Tibial nerve (tissue), 4 donors: ENCODE measurements at regions not wholly inside any gene's neighbourhood (a gene's known extent, or its start where the extent isn't known, plus 50 kb on each side); places are given as distances from the start of the nearest gene placed in this dataset.

Source experiments
- DNase-seq, 2 donors: peaks; one replicate each; pipeline ENCODE4 v3.0.0-alpha.2; 2019; ENCODE audit warnings: low spot score in 2 of 2
- H3K27ac ChIP-seq, 4 donors: fragments of 200-600 bp; sonication (generic) in 3 of 4; one replicate each; pipeline ENCODE4 v1.5.1; 2017 to 2019; ENCODE audit warnings: mild to moderate bottlenecking in 1 of 4
- H3K27me3 ChIP-seq, 2 donors: fragments of 200-600 bp; sonication (generic) in 1 of 2; one replicate each; pipeline versions ENCODE4 v1.5.1 to v1.6.0; 2017 to 2019
- H3K36me3 ChIP-seq, 3 donors: fragments of 200-600 bp; sonication (generic); one replicate each; pipeline ENCODE4 v1.5.1; 2018 to 2019
- H3K4me1 ChIP-seq, 4 donors: fragments of 200-600 bp; sonication (generic) in 3 of 4; one replicate each; pipeline ENCODE4 v1.5.1; 2017 to 2019
- H3K4me3 ChIP-seq, 4 donors: fragments of 200-600 bp; sonication (generic) in 3 of 4; one replicate each; pipeline ENCODE4 v1.5.1; 2017 to 2019; ENCODE audit warnings: mild to moderate bottlenecking in 1 of 4, moderate library complexity in 1 of 4
- H3K9me3 ChIP-seq, 4 donors: fragments of 200-600 bp; sonication (generic) in 3 of 4; one replicate each; pipeline ENCODE4 v1.5.1; 2017 to 2019
- CTCF ChIP-seq, 5 experiments: fragments of 200-600 bp in 3 of 5; fragments of 450-650 bp in 2 of 5; sonication (generic) in 3 of 5; IDR thresholded peaks; one replicate each; pipeline ENCODE4 v1.5.1; 2016 to 2019; ENCODE audit warnings: antibody characterized with exemption in 5 of 5, mild to moderate bottlenecking in 3 of 5, moderate library complexity in 2 of 5
- EP300 ChIP-seq, 2 donors: sonication (generic); formaldehyde crosslinking; IDR thresholded peaks; one replicate each; pipeline ENCODE4 v1.6.1; 2017; ENCODE audit warnings: antibody characterized with exemption in 2 of 2, mild to moderate bottlenecking in 1 of 2
- POLR2A ChIP-seq, 2 donors: fragments of 450-650 bp; IDR thresholded peaks; one replicate each; pipeline ENCODE4 v1.6.1; 2017; ENCODE audit warnings: antibody characterized with exemption in 2 of 2, mild to moderate bottlenecking in 2 of 2, moderate library complexity in 2 of 2
- WGBS, 2 donors: methylation state at CpG; one replicate each; pipeline ENCODE4 v1.1.5; 2018; 5-methylcytosine and 5-hydroxymethylcytosine counted together

- no peak overlapping the region for H3K4me3 ChIP-seq
Measured at GRCh38 chr22:22035203-22035602, 52.6 kb upstream of the TOP3B start.

GRCh38 chr22:22034469-22035132 is 52.0 kb upstream of the TOP3B start:
- WGBS, 2 donors = 86 to 91% methylated on average over 3 of the region's 3 CpGs
- H3K4me3 ChIP-seq = no peak overlapping the region
- H3K27me3 ChIP-seq = no peaks in the 10 kb centered on the region
- TF ChIP-seq CTCF (IDR thresholded peaks at IDR 0.05) (no peak), POLR2A (IDR thresholded peaks at IDR 0.05) (no peak), EP300 (IDR thresholded peaks at IDR 0.05) (no peak)
- DNase-seq = no peak
- no peaks in the 10 kb centered on the region for H3K36me3 ChIP-seq
- H3K9me3 ChIP-seq = no peaks in the 10 kb centered on the region
- no peak overlapping the region for H3K27ac ChIP-seq
- peaks cover 0 to 19% (median 0%) of the 10 kb centered on the region in 4 donors for H3K4me1 ChIP-seq

More at GRCh38 chr22:22035203-22035602, 52.6 kb upstream of the TOP3B start:
- Histone ChIP-seq H3K36me3 (no peaks in the 10 kb centered on the region), H3K4me1 (peaks cover 0 to 19% (median 0%) of the 10 kb centered on the region in 4 donors), H3K27ac (no peak overlapping the region), H3K27me3 (no peaks in the 10 kb centered on the region), H3K9me3 (no peaks in the 10 kb centered on the region)
- TF ChIP-seq EP300 (IDR thresholded peaks at IDR 0.05) = no peak
- no peak for TF ChIP-seq CTCF (IDR thresholded peaks at IDR 0.05)
- no peak for TF ChIP-seq POLR2A (IDR thresholded peaks at IDR 0.05)
- DNase-seq = no peak

GRCh38 chr22:22033803-22034468 is 51.3 kb upstream of the TOP3B start:
- peaks cover 0 to 19% (median 0%) of the 10 kb centered on the region in 4 donors for H3K4me1 ChIP-seq
- no peak for DNase-seq
- no peaks in the 10 kb centered on the region for H3K27me3 ChIP-seq
- H3K4me3 ChIP-seq = no peak overlapping the region
- H3K9me3 ChIP-seq = no peaks in the 10 kb centered on the region
- WGBS, 2 donors = 85 to 91% methylated on average over 5 of the region's 5 CpGs
- H3K36me3 ChIP-seq = no peaks in the 10 kb centered on the region
- TF ChIP-seq EP300 (IDR thresholded peaks at IDR 0.05) (no peak), CTCF (IDR thresholded peaks at IDR 0.05) (no peak), POLR2A (IDR thresholded peaks at IDR 0.05) (no peak)
- no peak overlapping the region for H3K27ac ChIP-seq

- peaks cover 0 to 19% (median 0%) of the 10 kb centered on the region in 4 donors for H3K4me1 ChIP-seq
- TF ChIP-seq POLR2A (IDR thresholded peaks at IDR 0.05) (no peak), CTCF (IDR thresholded peaks at IDR 0.05) (no peak), EP300 (IDR thresholded peaks at IDR 0.05) (no peak)
- no peaks in the 10 kb centered on the region for H3K9me3 ChIP-seq
- H3K27me3 ChIP-seq = no peaks in the 10 kb centered on the region
- no peaks in the 10 kb centered on the region for H3K36me3 ChIP-seq
- H3K4me3 ChIP-seq = no peak overlapping the region
- 89 to 95% methylated on average over 7 of the region's 7 CpGs for WGBS, 2 donors
- H3K27ac ChIP-seq = no peak overlapping the region
- no peak for DNase-seq
Measured at GRCh38 chr22:22032906-22033802, 50.6 kb upstream of the TOP3B start.
